ENCODE measurements at regions not wholly inside any gene's neighbourhood (a gene's known extent, or its start where the extent isn't known, plus 50 kb on each side); places are given as distances from the start of the nearest gene placed in this dataset.

DNA sequence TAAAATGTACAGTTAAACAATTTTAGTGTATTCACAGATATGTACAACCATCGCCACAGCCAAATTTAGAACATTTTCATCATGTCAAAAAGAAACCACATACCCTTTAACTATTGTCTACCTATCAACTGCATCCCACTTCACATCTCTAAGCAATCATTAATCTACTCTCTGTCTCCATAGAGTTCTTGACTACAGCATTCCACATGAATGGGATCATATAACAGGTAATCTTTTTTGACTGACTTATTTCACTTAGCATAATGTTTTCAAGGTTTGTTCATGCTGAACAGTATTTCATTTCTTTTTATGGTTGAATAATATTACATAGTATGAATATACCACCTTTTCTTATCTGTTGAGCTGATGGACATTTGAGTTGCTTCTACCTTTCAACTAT, 281.4 kb upstream of the EDA2R start:
- H3K9me3 ChIP-seq: no peaks in the 10 kb centered on the region
- intact Hi-C loops (cut with DNase I; ENCODE audit: low total_unique reads): no loop called here
- no peak overlapping the region for H3K27ac ChIP-seq
- H3K27me3 ChIP-seq: peaks cover 0 to 13% of the 10 kb centered on the region in 2 donors
- H3K4me1 ChIP-seq: no peaks in the 10 kb centered on the region
- DNase-seq (ENCODE audit: low spot score in 2 of 2): no peak
- TF ChIP-seq POLR2AphosphoS5 (IDR thresholded peaks at IDR 0.05) (no peak), POLR2A (IDR thresholded peaks at IDR 0.05) (no peak)
- TF ChIP-seq, protein P1, sequence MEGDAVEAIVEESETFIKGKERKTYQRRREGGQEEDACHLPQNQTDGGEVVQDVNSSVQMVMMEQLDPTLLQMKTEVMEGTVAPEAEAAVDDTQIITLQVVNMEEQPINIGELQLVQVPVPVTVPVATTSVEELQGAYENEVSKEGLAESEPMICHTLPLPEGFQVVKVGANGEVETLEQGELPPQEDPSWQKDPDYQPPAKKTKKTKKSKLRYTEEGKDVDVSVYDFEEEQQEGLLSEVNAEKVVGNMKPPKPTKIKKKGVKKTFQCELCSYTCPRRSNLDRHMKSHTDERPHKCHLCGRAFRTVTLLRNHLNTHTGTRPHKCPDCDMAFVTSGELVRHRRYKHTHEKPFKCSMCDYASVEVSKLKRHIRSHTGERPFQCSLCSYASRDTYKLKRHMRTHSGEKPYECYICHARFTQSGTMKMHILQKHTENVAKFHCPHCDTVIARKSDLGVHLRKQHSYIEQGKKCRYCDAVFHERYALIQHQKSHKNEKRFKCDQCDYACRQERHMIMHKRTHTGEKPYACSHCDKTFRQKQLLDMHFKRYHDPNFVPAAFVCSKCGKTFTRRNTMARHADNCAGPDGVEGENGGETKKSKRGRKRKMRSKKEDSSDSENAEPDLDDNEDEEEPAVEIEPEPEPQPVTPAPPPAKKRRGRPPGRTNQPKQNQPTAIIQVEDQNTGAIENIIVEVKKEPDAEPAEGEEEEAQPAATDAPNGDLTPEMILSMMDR (IDR thresholded peaks at IDR 0.05): no peak
- H3K36me3 ChIP-seq: no peaks in the 10 kb centered on the region
- H3K4me3 ChIP-seq: no peak overlapping the region

DNA sequence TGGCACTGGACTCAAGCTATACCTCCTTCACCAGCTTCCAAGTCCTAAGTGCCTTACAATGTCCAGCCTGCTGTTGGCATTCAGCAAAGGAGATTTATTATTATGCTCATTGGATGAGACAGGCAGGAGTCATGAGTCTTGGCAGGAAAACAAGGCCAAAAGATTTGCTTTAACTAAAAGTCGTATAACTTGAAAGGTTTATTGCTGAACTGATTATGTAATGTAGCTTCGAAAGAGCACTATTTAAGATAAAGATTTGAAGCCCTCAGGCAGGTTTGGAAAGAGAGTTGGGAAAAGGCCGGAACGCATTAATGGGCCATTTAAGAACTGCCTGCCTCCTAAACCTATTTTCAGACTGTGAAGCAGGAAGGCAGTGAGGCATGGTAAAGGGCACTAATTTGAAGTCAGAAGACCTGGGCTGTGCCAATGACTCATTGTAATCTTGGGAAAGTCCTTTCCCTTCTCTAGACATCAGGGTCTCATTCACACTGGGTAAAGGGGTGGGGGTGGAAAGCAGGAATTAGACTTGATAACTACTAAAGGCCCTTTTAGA, 280.5 kb upstream of the EDA2R start:
- Histone ChIP-seq H3K4me1 (no peaks in the 10 kb centered on the region), H3K27me3 (peaks cover 0 to 14% of the 10 kb centered on the region in 2 donors), H3K9me3 (no peaks in the 10 kb centered on the region), H3K4me3 (no peak overlapping the region), H3K36me3 (no peaks in the 10 kb centered on the region), H3K27ac (no peak overlapping the region)
- no peak for DNase-seq (ENCODE audit: low spot score in 2 of 2)
- intact Hi-C loops (cut with DNase I; ENCODE audit: low total_unique reads): no loop called here
- TF ChIP-seq POLR2A (IDR thresholded peaks at IDR 0.05) (no peak), POLR2AphosphoS5 (IDR thresholded peaks at IDR 0.05) (no peak)

DNA sequence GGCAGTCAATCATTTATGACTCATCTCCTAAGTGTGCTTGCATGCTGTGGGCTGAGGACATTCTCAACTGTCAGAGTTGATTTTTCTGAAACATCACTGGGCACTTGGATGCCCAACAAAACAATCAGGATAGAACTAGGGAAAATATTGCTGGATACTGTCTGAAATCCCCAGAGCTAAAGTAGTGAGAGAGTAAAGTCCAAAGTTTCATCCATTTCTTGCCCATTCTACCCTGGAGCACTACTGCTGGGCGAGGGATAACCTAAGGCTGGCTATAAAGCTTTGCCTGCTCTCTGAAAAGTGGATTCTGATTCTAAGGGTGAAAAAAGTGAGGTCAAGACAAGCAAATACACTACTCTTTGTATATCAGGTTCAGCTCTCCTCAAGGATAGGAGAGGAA, 279.6 kb upstream of the EDA2R start:
- peaks cover 0 to 14% of the 10 kb centered on the region in 2 donors for H3K27me3 ChIP-seq
- no peaks in the 10 kb centered on the region for H3K4me1 ChIP-seq
- TF ChIP-seq POLR2A (IDR thresholded peaks at IDR 0.05): no peak
- DNase-seq (ENCODE audit: low spot score in 2 of 2): no peak
- no peaks in the 10 kb centered on the region for H3K36me3 ChIP-seq
- H3K4me3 ChIP-seq: no peak overlapping the region
- intact Hi-C loops (cut with DNase I; ENCODE audit: low total_unique reads): no loop called here
- no peaks in the 10 kb centered on the region for H3K9me3 ChIP-seq
- H3K27ac ChIP-seq: no peak overlapping the region

DNA sequence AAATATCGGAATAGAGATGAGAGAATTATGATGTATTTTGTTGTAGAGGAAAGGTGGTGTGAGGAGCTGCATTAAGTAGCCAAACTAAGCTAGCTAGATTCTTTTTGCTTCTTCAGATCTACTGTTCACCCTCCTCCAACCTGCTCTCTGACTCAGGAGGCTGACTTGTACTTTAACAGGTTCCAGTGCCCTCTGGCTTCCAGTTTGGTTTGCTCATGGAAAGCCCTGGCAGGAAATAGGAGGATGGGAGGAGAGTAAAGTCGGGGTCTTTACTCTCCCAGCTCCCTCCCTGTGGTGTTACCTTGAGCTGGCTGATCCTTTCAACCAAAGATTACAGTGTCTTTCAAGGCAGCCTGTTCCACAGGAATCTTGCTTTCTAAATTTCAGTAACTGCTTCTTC, 277.0 kb upstream of the EDA2R start:
- intact Hi-C loops (cut with DNase I; ENCODE audit: low total_unique reads): no loop called here
- no peak for DNase-seq (ENCODE audit: low spot score in 2 of 2)
- no peak overlapping the region for H3K4me3 ChIP-seq
- TF ChIP-seq, protein P1 (IDR thresholded peaks at IDR 0.05): no peak
- TF ChIP-seq POLR2A (IDR thresholded peaks at IDR 0.05) (no peak), POLR2AphosphoS5 (IDR thresholded peaks at IDR 0.05) (no peak)
- H3K36me3 ChIP-seq: no peaks in the 10 kb centered on the region
- H3K27ac ChIP-seq: no peak overlapping the region
- H3K4me1 ChIP-seq: no peaks in the 10 kb centered on the region
- peaks cover 0 to 26% of the 10 kb centered on the region in 2 donors for H3K27me3 ChIP-seq
- H3K9me3 ChIP-seq: no peaks in the 10 kb centered on the region

DNA sequence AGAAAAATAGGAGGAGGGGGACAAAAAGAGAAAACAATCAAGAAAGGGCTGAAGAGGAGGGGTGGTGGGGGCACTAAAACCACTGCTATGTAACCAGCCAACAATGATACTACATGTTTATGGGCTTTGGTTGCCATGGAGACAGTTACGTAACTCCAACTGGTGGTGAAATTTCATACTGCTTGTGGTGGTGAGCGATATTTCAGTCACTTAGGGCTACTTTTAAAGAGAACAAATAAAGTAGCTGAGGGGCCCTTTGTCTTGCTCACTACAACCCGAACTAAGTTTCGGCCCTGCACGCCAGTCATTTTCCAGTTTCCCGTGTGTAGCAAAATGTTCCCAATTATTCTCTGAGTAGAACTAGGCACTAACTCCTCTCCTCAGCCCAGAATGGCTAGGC, 275.2 kb upstream of the EDA2R start:
- no peaks in the 10 kb centered on the region for H3K36me3 ChIP-seq
- intact Hi-C loops (cut with DNase I; ENCODE audit: low total_unique reads): no loop called here
- no peak for DNase-seq (ENCODE audit: low spot score in 2 of 2)
- H3K27ac ChIP-seq: no peak overlapping the region
- TF ChIP-seq, protein P1 (IDR thresholded peaks at IDR 0.05): no peak
- TF ChIP-seq POLR2AphosphoS5 (IDR thresholded peaks at IDR 0.05) (no peak), POLR2A (IDR thresholded peaks at IDR 0.05) (no peak)
- no peak overlapping the region for H3K4me3 ChIP-seq
- peaks cover 0 to 26% of the 10 kb centered on the region in 2 donors for H3K27me3 ChIP-seq
- H3K4me1 ChIP-seq: no peaks in the 10 kb centered on the region
- no peaks in the 10 kb centered on the region for H3K9me3 ChIP-seq

DNA sequence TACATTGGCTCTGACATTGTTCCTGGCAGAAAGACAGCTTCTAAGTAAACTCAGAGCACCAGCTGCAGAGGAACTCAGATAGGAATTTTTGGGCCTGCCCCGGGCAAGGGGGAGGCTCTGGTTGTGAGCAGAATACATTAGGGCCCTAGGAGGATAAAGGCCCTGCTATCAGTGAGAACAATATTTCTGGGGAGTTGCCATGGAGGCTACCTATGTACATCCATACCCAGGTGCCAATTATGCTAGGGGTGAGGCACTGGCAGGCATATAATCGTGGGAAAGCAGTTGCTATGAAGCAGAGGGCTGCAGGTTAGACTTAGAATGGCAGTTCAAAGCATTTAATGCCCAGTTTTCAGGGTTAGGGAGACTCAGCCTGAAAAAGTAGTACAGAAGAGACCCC, 273.5 kb upstream of the EDA2R start:
- DNase-seq (ENCODE audit: low spot score in 2 of 2): no peak
- Histone ChIP-seq H3K36me3 (no peaks in the 10 kb centered on the region), H3K4me1 (no peaks in the 10 kb centered on the region), H3K4me3 (no peak overlapping the region), H3K9me3 (no peaks in the 10 kb centered on the region), H3K27me3 (peaks cover 0 to 26% of the 10 kb centered on the region in 2 donors), H3K27ac (no peak overlapping the region)
- TF ChIP-seq, protein P1 (IDR thresholded peaks at IDR 0.05): no peak
- TF ChIP-seq POLR2AphosphoS5 (IDR thresholded peaks at IDR 0.05): no peak
- TF ChIP-seq POLR2A (IDR thresholded peaks at IDR 0.05): no peak
- intact Hi-C loops (cut with DNase I; ENCODE audit: low total_unique reads): no loop called here
